Lower leg skin (tissue), 3 donors: ENCODE measurements at regions not wholly inside any gene's neighbourhood (a gene's known extent, or its start where the extent isn't known, plus 50 kb on each side); places are given as distances from the start of the nearest gene placed in this dataset.

Experiments used
- POLR2A ChIP-seq, 2 donors: fragments of 450-650 bp; IDR thresholded peaks; one replicate each; pipeline ENCODE4 v1.6.1; 2016 to 2017; ENCODE audit warnings: antibody characterized with exemption in 2 of 2, mild to moderate bottlenecking in 1 of 2, moderate library complexity in 1 of 2
- TF ChIP-seq, protein P1 (sequence below), 3 donors: fragments of 450-650 bp; IDR thresholded peaks; one replicate each; pipeline ENCODE4 v1.5.1; 2016; ENCODE audit warnings: antibody characterized with exemption in 3 of 3, mild to moderate bottlenecking in 3 of 3, moderate library complexity in 2 of 3

- TF ChIP-seq, protein P1, sequence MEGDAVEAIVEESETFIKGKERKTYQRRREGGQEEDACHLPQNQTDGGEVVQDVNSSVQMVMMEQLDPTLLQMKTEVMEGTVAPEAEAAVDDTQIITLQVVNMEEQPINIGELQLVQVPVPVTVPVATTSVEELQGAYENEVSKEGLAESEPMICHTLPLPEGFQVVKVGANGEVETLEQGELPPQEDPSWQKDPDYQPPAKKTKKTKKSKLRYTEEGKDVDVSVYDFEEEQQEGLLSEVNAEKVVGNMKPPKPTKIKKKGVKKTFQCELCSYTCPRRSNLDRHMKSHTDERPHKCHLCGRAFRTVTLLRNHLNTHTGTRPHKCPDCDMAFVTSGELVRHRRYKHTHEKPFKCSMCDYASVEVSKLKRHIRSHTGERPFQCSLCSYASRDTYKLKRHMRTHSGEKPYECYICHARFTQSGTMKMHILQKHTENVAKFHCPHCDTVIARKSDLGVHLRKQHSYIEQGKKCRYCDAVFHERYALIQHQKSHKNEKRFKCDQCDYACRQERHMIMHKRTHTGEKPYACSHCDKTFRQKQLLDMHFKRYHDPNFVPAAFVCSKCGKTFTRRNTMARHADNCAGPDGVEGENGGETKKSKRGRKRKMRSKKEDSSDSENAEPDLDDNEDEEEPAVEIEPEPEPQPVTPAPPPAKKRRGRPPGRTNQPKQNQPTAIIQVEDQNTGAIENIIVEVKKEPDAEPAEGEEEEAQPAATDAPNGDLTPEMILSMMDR (IDR thresholded peaks at IDR 0.05) = no peak
- TF ChIP-seq POLR2A (IDR thresholded peaks at IDR 0.05) = no peak
These were observed 203.1 kb downstream of the BARHL2 start for GRCh38 chr1:90513956-90514355.
